ENCODE measurements at regions not wholly inside any gene's neighbourhood (a gene's known extent, or its start where the extent isn't known, plus 50 kb on each side); places are given as distances from the start of the nearest gene placed in this dataset.

DNA sequence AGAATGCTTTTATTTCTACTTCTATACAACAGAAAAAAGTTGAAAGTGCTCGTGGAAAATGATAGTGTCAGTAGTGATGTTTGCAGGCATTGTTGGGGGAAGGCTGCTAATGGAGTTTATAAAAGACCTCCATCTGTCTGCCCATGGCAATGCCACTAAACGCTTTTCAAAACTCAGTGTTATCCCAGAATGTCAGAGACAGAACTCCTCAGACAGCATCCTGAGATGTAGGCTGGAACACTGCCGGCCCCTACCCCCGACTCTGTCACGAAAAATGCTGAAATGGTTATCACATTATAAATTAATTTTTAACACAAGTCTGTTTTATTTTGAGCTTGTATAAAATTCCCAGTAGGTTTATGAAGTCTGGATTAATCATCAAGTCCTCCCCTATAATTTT, 128.9 kb downstream of the HS3ST1 start:
- TF ChIP-seq, protein P1, sequence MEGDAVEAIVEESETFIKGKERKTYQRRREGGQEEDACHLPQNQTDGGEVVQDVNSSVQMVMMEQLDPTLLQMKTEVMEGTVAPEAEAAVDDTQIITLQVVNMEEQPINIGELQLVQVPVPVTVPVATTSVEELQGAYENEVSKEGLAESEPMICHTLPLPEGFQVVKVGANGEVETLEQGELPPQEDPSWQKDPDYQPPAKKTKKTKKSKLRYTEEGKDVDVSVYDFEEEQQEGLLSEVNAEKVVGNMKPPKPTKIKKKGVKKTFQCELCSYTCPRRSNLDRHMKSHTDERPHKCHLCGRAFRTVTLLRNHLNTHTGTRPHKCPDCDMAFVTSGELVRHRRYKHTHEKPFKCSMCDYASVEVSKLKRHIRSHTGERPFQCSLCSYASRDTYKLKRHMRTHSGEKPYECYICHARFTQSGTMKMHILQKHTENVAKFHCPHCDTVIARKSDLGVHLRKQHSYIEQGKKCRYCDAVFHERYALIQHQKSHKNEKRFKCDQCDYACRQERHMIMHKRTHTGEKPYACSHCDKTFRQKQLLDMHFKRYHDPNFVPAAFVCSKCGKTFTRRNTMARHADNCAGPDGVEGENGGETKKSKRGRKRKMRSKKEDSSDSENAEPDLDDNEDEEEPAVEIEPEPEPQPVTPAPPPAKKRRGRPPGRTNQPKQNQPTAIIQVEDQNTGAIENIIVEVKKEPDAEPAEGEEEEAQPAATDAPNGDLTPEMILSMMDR (IDR thresholded peaks at IDR 0.05; ENCODE audit: insufficient read depth, low read depth, low read length), result no peak
- no peak overlapping the region for H3K4me3 ChIP-seq (ENCODE audit: low read depth, low read length)
- no peak for DNase-seq (ENCODE audit: low read depth)

DNA sequence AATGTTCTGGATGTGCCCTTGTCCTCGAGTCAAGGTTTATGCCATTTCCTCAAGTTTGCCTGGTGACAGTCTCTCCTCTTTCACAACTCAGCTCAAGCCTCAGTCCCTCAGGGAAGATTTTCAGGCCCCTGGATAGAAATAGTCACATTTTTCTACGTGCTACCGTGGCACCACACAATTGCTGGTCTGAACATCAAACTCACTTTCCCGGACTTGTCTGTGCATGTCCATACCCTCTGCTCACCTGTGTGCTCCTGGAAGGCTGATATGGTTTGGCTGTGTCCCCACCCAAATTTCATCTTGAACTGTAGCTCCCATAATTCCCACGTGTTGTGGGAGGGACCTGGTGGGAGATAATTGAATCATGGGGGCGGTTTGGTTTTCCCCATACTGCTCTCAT, 129.7 kb downstream of the HS3ST1 start:
- no peak overlapping the region for H3K4me3 ChIP-seq (ENCODE audit: low read depth, low read length)
- TF ChIP-seq, protein P1 (IDR thresholded peaks at IDR 0.05; ENCODE audit: insufficient read depth, low read depth, low read length), result no peak
- no peak for DNase-seq (ENCODE audit: low read depth)

- no peak overlapping the region for H3K4me3 ChIP-seq (ENCODE audit: low read depth, low read length)
- DNase-seq (ENCODE audit: low read depth), result no peak
- TF ChIP-seq, protein P1 (IDR thresholded peaks at IDR 0.05; ENCODE audit: insufficient read depth, low read depth, low read length), result no peak
Observed at GRCh38 chr4:11298451-11298850, 130.2 kb downstream of the HS3ST1 start.

DNA sequence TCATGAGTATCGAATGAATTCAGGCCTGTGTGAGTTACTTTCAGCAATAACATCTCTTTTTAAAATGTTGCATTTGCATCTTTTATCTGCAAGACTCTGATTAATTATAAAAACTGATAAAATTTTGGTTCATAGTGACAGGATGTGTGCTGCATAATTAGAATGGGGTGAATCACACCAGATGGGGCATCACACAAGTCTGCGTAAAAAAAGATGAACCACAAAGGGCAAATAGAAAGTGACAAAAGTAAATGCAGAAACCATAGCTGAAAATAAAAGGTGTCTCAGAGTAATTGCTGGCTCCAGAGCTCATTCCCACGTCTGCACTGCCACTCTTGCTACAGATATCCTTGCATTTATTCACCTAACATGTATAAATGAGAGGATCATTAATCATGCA, 131.1 kb downstream of the HS3ST1 start:
- TF ChIP-seq, protein P1 (IDR thresholded peaks at IDR 0.05; ENCODE audit: insufficient read depth, low read depth, low read length), result no peak
- H3K4me3 ChIP-seq (ENCODE audit: low read depth, low read length), result no peak overlapping the region
- no peak for DNase-seq (ENCODE audit: low read depth)

GRCh38 chr4:11297201-11297600, 131.5 kb downstream of the HS3ST1 start:
- DNase-seq (ENCODE audit: low read depth), result no peak
- H3K4me3 ChIP-seq (ENCODE audit: low read depth, low read length), result no peak overlapping the region
- TF ChIP-seq, protein P1 (IDR thresholded peaks at IDR 0.05; ENCODE audit: insufficient read depth, low read depth, low read length), result no peak

- H3K4me3 ChIP-seq (ENCODE audit: low read depth, low read length), result no peak overlapping the region
- no peak for DNase-seq (ENCODE audit: low read depth)
- TF ChIP-seq, protein P1 (IDR thresholded peaks at IDR 0.05; ENCODE audit: insufficient read depth, low read depth, low read length), result no peak
Observed at GRCh38 chr4:11293866-11294265, 134.8 kb downstream of the HS3ST1 start.

DNA sequence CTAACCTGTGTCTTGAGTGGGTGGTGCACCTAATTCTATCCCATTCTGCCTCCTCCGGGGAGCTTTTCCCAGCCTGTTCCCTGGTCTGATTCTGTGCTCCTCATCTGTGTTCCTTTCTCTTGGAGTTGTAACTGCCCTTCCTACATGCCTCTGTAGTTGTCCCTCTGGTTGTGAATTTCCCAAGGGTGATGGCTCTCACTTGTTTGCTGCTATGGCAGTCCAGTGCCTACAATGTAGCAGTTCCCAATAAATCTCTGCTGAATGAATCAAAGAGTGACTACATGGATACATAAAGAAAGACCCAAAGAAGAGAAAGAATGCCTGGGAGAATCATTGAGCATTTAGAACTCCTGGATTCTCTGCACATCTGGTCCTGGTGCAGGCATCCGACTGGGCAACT, 141.6 kb downstream of the HS3ST1 start:
- DNase-seq (ENCODE audit: low read depth), result no peak
- TF ChIP-seq, protein P1 (IDR thresholded peaks at IDR 0.05; ENCODE audit: insufficient read depth, low read depth, low read length), result no peak
- H3K4me3 ChIP-seq (ENCODE audit: low read depth, low read length), result no peak overlapping the region
